TTC549 (cell line): ENCODE measurements at regions not wholly inside any gene's neighbourhood (a gene's known extent, or its start where the extent isn't known, plus 50 kb on each side); places are given as distances from the start of the nearest gene placed in this dataset.
"Not testable (repeated sequence)": the region's sequence is repeated elsewhere in the genome, so short reads cannot be mapped to it uniquely, and the experiment has no call there.

Source experiments
- FAIRE-seq: peaks from 2 replicates; lab custom pipeline; 2012; peaks lifted over from hg19 to GRCh38; lab: Jason Lieb, UNC

DNA sequence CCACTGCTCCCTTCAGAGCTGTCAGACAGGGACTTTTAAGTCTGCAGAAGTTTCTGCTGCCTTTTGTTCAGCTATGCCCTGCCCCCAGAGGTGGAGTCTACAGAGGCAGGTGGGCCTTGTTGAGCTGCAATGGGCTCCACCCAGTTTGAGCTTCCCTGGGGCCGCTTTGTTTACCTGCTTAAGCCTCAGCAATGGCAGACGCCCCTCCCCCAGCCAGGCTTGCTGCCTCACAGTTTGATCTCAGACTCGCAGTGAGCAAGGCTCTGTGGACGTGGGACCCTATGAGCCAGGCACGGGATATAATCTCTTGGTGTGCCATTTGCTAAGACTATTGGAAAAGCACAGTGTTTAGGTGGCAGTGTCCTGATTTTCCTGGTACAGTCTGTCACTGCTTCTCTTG, 104.2 kb upstream of the PTBP2 start:
- not testable (repeated sequence) for FAIRE-seq

DNA sequence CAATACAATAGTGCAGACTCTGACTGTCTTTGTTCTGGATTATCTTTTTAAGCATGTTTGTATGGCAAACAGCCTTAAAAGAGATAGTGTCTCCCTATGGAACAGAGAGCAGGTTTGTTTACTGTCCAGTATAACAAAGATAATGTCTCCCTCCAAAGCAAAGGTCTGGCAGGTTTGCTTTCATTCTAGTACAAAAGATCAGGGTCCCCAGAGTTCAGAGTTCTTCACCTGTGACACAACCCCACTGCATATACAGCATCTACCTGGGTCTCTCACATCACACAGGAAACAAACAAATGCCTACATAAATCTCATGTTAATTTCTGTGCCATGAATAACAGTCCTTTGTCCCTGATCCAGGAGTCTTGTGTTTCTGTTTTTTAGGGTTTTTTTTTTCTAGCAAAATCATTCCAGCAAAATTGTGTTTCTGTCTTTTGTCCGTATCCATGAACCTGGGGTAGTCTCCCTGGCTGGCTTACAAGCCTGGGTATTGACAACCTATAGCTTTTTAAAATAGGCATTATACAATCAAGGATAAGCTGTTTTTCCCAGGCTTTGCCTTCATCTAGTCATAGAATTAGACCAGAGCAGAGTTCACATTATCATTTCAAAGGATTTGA, 89.4 kb upstream of the PTBP2 start:
- FAIRE-seq, result no peak

DNA sequence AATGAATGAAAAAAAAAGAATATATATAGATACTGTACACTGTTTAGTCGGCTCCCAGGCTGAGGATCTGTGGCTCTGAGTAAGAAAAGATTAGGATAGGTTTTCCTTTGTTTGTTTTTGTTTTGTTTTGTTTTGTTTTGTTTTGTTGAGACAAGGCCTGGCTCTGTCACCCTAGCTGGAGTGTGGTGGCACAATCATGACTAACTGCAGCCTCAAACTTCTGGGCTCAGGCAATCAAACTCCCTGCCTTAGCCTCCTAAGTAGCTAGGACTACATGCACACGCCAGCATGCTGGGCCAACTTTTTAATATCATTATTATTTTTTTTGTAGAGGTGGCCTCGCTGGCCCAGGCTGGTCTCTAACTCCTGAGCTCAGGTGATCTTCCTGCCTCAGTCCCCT, 87.9 kb upstream of the PTBP2 start:
- FAIRE-seq, result no peak

DNA sequence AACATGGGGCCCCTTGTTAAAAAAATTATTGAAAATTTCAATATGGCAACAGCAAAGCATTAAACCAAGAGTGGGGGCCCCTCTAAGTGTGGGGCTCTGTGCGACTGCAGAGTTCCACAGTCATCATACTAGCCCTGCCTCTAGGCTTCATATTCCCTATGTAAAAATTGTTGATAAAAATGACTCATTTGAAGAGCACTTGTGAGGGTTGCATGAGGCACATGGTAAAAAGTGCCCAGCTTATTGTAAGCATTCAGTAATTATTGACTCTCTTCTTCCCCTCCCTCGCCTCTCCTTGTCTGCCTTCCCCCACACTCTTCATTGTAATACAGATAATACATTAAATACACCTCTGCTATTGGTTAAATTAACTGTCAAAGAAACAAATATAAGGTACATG, 86.7 kb upstream of the PTBP2 start:
- FAIRE-seq, result no peak

DNA sequence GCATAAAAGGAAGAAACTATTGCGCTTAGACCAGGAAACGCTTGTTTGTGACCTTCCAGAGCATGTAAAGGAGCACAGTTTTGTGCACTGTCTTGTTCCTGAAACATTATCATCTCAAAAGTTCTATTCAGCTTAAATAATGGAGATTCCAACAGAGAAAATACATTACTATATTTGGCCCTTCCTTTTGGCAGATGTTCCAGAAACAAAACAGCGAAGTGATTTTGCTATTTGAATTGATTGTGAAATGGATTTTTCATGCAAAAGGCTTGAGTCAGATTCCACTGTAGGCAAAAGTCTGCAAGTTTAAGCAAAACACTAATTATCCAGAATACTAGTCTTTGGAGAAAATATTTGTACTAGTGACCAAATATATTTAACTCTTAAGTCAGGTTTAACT, 80.3 kb upstream of the PTBP2 start:
- FAIRE-seq, result no peak

DNA sequence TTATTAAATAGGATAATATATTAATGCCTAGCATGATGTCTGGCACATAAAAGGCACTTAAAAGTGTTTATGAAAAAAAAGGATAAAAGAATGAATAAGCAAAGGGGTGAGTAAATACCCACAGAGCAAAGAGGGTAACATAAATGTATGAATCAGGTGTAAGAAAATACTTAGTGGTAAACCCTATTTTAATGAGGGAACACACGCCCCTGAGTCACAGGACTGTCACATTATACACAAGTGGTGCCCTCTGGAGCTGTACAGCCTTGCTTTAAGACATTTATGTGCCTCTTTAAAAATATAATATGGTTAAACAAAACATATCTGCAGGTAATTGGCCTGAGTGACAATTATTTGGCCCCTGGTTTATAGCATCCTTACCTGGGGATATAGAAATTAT, 78.1 kb upstream of the PTBP2 start:
- FAIRE-seq, result no peak

DNA sequence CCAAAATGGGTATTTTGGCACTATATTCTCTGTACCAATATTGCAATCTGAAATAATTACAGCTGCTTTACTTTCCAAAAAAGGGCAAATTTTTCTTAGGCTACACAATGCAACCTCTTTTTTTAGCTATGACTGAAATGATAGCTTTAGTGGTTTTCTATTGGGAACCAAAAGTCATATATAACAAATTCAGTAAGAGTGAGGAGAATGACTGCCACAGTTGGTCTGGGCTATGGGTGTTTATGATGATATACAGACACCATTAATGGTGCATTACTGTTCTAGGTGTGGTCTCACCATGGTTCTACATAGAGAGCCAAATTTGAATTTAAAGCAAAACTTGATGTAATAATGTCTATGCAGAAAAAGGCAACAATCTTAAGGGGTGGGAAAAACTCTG, 72.3 kb upstream of the PTBP2 start:
- FAIRE-seq, result no peak

DNA sequence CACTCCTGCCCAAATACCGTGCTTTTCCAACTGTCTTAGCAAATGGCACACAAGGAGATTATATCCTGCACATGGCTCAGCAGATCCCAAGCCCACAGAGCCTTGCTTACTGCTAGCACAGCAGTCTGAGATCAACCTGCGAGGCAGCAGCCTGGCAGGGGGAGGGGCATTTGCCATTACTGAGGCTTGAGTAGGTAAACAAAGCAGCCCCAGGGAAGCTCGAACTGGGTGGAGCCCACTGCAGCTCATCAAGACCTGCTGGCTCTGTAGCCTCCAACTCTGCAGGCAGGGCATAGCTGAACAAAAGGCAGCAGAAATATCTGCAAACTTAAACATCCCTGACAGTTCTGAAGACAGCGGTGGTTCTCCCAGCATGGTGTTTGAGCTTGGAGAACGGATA, 70.1 kb upstream of the PTBP2 start:
- FAIRE-seq, result no peak

DNA sequence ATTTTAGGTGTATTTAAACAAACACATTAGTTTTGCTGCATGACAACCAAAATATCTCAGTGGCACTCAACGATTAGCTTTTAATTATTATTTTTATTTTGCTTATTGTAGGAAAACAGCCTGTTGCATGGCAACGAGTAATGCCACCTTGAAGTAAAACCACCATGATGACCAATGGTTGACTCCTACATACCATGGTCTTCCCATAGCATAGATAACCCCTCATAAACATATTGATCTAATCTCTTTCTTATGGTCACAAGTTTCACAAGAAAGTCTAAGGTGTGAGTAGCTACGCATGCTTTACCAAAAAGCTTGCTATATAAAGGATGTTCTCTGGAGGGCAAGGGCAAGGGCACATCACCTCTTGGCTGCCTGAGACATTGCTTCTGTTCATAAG, 61.5 kb upstream of the PTBP2 start:
- FAIRE-seq, result no peak

DNA sequence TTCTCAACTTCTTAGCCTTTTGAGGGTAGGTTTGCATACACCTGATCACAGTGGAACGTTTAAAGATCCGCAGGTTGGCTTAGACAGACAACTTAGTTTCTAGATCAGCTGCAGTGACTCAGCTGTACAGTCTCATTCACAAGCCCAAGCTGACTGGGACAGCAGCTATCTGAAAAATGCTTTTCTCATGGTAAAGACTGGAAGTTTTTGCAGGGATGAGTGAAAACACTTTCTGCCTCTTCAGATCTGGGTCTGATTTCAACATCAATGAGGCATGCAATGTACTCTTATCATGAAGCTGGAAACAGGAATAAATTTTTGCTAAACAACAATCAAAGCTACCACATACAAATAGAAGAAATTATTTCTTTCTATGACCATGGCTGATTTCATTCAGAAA, 61.1 kb upstream of the PTBP2 start:
- FAIRE-seq, result no peak
